Fibroblast of pulmonary artery (primary cell): ENCODE measurements at regions not wholly inside any gene's neighbourhood (a gene's known extent, or its start where the extent isn't known, plus 50 kb on each side); places are given as distances from the start of the nearest gene placed in this dataset.

Source experiments
- DNase-seq: peaks from one replicate; pipeline ENCODE4 v3.0.0-alpha.2; 2010; ENCODE audit warnings: low read depth
- H3K4me3 ChIP-seq: replicated peaks from 2 replicates; pipeline ENCODE4 v1.5.1; 2011; ENCODE audit warnings: low read depth, mild to moderate bottlenecking, control low read depth, low read length, moderate library complexity
- TF ChIP-seq, protein P1 (sequence below): IDR thresholded peaks from 2 replicates; pipeline ENCODE4 v1.5.1; 2011; ENCODE audit warnings: mild to moderate bottlenecking, control low read depth, low read length, inconsistent platforms; ENCODE audit errors: missing control alignments

DNA sequence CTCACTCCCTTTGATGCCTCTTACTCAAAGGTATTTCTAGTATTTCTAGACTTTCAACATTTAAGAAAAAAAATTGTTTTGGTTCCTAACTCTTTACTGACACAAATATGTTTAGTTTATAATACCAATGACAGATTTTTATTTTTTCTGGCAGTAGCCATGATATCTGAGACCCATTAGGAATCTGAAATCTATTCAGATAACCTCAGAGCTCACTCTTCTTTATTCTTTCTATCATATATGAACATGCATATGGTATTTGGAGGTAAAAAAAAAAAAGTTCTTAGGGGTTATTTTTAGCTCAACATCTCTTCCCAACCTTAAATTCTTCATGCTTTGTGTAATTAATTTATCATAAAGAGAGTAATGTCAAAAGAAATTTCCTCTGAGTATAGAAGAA is 465.5 kb downstream of the CDH2 start:
- no peak overlapping the region for H3K4me3 ChIP-seq
- TF ChIP-seq, protein P1, sequence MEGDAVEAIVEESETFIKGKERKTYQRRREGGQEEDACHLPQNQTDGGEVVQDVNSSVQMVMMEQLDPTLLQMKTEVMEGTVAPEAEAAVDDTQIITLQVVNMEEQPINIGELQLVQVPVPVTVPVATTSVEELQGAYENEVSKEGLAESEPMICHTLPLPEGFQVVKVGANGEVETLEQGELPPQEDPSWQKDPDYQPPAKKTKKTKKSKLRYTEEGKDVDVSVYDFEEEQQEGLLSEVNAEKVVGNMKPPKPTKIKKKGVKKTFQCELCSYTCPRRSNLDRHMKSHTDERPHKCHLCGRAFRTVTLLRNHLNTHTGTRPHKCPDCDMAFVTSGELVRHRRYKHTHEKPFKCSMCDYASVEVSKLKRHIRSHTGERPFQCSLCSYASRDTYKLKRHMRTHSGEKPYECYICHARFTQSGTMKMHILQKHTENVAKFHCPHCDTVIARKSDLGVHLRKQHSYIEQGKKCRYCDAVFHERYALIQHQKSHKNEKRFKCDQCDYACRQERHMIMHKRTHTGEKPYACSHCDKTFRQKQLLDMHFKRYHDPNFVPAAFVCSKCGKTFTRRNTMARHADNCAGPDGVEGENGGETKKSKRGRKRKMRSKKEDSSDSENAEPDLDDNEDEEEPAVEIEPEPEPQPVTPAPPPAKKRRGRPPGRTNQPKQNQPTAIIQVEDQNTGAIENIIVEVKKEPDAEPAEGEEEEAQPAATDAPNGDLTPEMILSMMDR, result no peak
- DNase-seq, result no peak

DNA sequence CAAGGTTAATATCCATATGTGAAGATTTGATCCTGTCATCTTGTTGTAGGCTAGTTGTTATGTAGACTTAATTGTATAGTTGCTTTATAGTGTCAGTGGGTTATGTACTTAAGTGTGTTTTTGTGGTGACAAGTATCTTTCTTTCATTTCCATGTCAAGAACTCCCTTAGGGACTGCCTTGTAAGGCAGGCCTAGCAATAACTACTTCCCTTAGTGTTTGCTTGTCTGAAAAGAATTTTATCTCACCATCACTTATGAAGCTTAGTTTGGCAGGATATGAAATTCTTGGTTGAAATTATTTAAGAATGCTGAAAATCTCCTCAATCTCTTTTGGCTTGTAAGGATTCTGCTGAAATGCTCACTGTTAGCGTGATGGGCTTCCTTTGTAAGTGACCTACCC is 467.6 kb downstream of the CDH2 start:
- DNase-seq, result no peak
- H3K4me3 ChIP-seq, result no peak overlapping the region
- TF ChIP-seq, protein P1, result no peak

DNA sequence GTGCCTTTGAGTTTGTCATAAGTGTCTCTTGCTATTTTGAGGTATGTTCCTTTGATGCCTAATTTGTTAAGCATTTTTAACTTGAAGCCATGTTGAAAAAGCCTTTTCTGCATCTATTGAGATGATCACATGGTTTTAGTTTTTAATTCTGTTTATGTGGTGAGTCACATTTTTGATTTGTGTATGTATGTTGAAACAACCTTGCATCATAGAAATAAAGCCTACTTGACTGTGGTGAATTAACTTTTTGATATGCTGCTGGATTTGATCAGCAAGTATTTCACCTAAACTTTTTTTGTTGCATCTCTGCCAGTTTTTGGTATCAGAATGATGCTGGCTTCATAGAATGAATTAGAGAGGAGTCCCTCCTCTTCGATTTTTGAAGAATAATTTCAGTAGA is 469.7 kb downstream of the CDH2 start:
- peak; percentile 26 for DNase-seq
- TF ChIP-seq, protein P1, result no peak
- no peak overlapping the region for H3K4me3 ChIP-seq

DNA sequence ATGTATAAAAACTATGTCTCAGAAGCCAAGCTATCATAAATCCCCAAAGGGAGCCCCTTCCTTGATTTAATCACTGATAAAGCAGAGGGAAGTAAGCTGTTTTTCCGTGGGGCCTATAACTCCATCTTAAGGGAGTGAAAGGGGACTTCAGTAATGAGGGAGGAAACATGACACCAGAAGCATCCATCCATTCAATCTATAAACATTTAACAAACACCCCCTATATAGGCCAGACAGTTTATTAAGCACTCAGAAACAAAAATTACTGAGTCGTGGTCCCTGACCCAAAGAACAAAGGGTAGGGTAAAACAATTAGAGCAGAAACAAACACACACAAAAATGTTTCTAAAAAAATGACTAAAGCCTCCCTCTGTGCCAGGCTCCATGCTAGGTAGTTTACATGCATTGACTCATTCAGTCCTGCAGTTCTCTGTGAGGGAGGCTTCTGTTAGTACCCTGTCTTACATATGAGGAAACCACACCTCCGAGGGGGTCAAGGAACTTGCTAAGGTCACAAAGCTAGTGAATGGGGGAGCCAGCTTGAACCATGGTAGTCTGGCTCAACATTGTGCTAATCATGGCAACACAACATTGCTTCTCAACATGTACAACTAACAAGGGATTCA is 472.1 kb downstream of the CDH2 start:
- TF ChIP-seq, protein P1, result no peak
- no peak for DNase-seq
- no peak overlapping the region for H3K4me3 ChIP-seq

DNA sequence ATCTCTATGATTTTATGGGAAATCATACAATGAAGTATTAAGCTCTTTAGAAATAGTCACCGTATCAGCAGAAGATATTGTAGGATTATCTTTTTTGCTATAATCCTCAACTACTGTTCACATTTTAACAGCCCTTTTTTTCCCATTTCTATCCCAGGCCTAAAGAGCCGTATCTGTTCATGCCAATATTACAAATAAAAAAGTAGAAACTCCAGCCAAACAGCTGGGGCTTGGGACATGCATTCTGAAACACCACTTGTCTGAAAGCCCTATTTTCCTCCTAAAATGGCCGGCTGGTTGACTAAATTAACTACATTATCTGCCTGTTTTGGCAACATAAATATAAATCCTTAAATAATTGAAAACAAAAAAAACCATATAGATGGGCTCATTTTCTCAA is 477.8 kb downstream of the CDH2 start:
- no peak for DNase-seq
- TF ChIP-seq, protein P1, result no peak
- H3K4me3 ChIP-seq, result no peak overlapping the region

DNA sequence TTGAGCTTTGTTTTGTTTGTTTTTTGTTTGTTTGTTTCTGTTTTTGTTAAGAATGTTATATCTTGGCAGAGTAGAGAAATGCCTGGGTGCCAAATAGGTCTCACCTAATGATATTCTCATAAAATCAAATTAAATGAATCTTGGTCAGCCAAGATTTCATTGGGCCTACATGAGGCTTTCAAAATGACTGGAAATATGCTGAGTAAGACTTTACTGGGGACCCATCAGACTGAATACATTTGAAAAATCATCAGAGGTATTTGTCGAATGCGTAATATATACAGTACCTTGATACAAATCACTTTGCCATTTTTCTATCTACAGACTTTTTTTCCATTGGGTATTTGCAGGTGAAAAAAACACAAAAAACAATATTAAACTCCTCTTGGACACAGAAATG is 480.8 kb downstream of the CDH2 start:
- no peak for DNase-seq
- no peak overlapping the region for H3K4me3 ChIP-seq
- TF ChIP-seq, protein P1, result no peak

DNA sequence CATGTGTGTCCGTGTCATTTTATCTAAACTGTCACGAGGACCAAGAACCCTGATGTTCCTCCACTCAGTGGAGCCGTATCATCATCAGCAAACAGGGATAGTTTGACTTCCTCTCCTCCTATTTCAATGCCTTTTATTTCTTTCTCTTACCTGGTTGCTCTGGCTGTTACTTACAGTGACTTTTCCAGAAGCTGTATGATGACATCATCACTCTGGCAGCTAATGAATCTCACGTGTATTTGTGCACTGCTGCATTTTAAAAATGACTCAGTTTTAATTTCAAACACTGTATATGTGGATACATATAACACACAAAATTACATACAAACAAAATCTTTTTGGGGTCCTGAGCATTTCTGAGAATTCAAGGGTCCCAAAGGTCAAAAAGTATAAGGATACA is 481.4 kb downstream of the CDH2 start:
- no peak overlapping the region for H3K4me3 ChIP-seq
- TF ChIP-seq, protein P1, result no peak
- peak; percentile 16 for DNase-seq
